HG02852 (cell line): ENCODE measurements at regions not wholly inside any gene's neighbourhood (a gene's known extent, or its start where the extent isn't known, plus 50 kb on each side); places are given as distances from the start of the nearest gene placed in this dataset.

Experiments
- ATAC-seq: cut with Tn5 transposase; IDR thresholded peaks from one replicate; pipeline ENCODE4 v1.9.1; 2021; ENCODE audit warnings: mild to moderate bottlenecking, moderate library complexity; ENCODE audit not compliant: unreplicated experiment

- ATAC-seq, result no peak
Measured at GRCh38 chr4:133245226-133245625, 96.1 kb downstream of the PCDH10 start.
